SK-N-SH (cell line): ENCODE measurements at regions not wholly inside any gene's neighbourhood (a gene's known extent, or its start where the extent isn't known, plus 50 kb on each side); places are given as distances from the start of the nearest gene placed in this dataset.

Experiments
- CTCF ChIA-PET: fragments of 300-600, 350-600 bp; formaldehyde crosslinking; extraction: SDS; loops from one replicate; lab custom pipeline; 2021; lab: Yijun Ruan, JAX
- POLR2A ChIA-PET: fragments of 350-600 bp; sonication (Branson Sonifier 250); formaldehyde crosslinking; extraction: SDS; loops from one replicate; lab custom pipeline; 2020; ENCODE audit warnings: antibody characterized with exemption, inconsistent platforms; lab: Yijun Ruan, JAX
- DNase-seq: peaks from one replicate; pipeline ENCODE4 v3.0.0; 2012
- H2AFZ ChIP-seq: fragments of 200-600 bp; sonication (generic); 2 replicates; pipeline ENCODE4 v1.8.1; 2016; ENCODE audit warnings: antibody characterized with exemption, mild to moderate bottlenecking, low read depth
- H3F3A ChIP-seq: fragments of 200-600 bp; sonication (generic); replicated peaks from 2 replicates; pipeline ENCODE3; 2016; ENCODE audit warnings: antibody characterized with exemption, mild to moderate bottlenecking; ENCODE audit not compliant: insufficient read depth
- H3K27ac ChIP-seq, 2 experiments: fragments of 200-500 bp in 1 of 2; fragments of 200-600 bp in 1 of 2; sonication (Bioruptor generic) in 1 of 2; sonication (generic), shearing (Covaris generic) in 1 of 2; 2 replicates each; pipeline versions ENCODE4 v1.5.1 to v1.6.1; 2014 to 2016; ENCODE audit warnings: low read depth in 2 of 2, inconsistent platforms in 1 of 2, low read length in 1 of 2, mild to moderate bottlenecking in 1 of 2, mixed read lengths in 1 of 2
- H3K27me3 ChIP-seq: fragments of 200-600 bp; sonication (generic), shearing (Covaris generic); 2 replicates; pipeline ENCODE4 v1.6.1; 2016; ENCODE audit warnings: mixed run types; ENCODE audit not compliant: insufficient read depth
- H3K36me3 ChIP-seq, 2 experiments: fragments of 200-500 bp in 1 of 2; fragments of 200-600 bp in 1 of 2; sonication (Bioruptor generic) in 1 of 2; sonication (generic) in 1 of 2; replicated peaks in 1 of 2; 2 replicates each; pipeline versions ENCODE3 to v1.5.1; 2014 to 2016; ENCODE audit warnings: low read length in 1 of 2, mild to moderate bottlenecking in 1 of 2; ENCODE audit not compliant: insufficient read depth in 2 of 2, control insufficient read depth in 1 of 2
- H3K4me1 ChIP-seq, 2 experiments: fragments of 200-500 bp in 1 of 2; fragments of 200-600 bp in 1 of 2; sonication (Bioruptor generic) in 1 of 2; sonication (generic), shearing (Covaris generic) in 1 of 2; 2 replicates each; pipeline versions ENCODE4 v1.5.1 to v1.6.1; 2014 to 2016; ENCODE audit warnings: low read depth in 1 of 2, low read length in 1 of 2, mixed run types in 1 of 2; ENCODE audit not compliant: insufficient read depth in 2 of 2, control insufficient read depth in 1 of 2
- H3K4me2 ChIP-seq: fragments of 200-600 bp; sonication (generic), shearing (Covaris generic); 2 replicates; pipeline ENCODE4 v1.6.1; 2017; ENCODE audit warnings: mixed run types
- H3K4me3 ChIP-seq, 2 experiments: fragments of 200-500 bp in 1 of 2; fragments of 200-600 bp in 1 of 2; sonication (Bioruptor generic) in 1 of 2; sonication (generic), shearing (Covaris generic) in 1 of 2; 2 replicates each; pipeline versions ENCODE4 v1.5.1 to v1.8.1; 2014 to 2016; ENCODE audit warnings: low read depth in 2 of 2, inconsistent platforms in 1 of 2, low read length in 1 of 2, mild to moderate bottlenecking in 1 of 2, mixed read lengths in 1 of 2, moderate library complexity in 1 of 2
- H3K79me2 ChIP-seq: fragments of 200-600 bp; sonication (generic); 2 replicates; pipeline ENCODE4 v1.8.1; 2017; ENCODE audit warnings: mild to moderate bottlenecking; ENCODE audit not compliant: insufficient read depth
- H3K9ac ChIP-seq: fragments of 200-600 bp; sonication (generic); 2 replicates; pipeline ENCODE4 v1.6.1; 2017; ENCODE audit warnings: mixed run types
- H3K9me2 ChIP-seq: fragments of 200-600 bp; sonication (generic); 2 replicates; pipeline ENCODE4 v1.6.1; 2017; ENCODE audit warnings: mixed run types
- H3K9me3 ChIP-seq: fragments of 200-600 bp; sonication (generic); 2 replicates; pipeline ENCODE4 v1.6.1; 2017; ENCODE audit warnings: mixed run types, mild to moderate bottlenecking, moderate library complexity
- H4K20me1 ChIP-seq: fragments of 200-600 bp; sonication (generic); 2 replicates; pipeline ENCODE4 v1.6.1; 2017; ENCODE audit warnings: mild to moderate bottlenecking, mixed run types; ENCODE audit not compliant: insufficient read depth
- CHD2 ChIP-seq: fragments of 150-350 bp; IDR thresholded peaks from 2 replicates; pipeline ENCODE4 v1.6.1; 2018; ENCODE audit warnings: low read length; ENCODE audit not compliant: partially characterized antibody
- CTCF ChIP-seq: fragments of 200-600 bp; sonication (generic); IDR thresholded peaks from 2 replicates; pipeline ENCODE4 v1.6.1; 2017; ENCODE audit warnings: antibody characterized with exemption, mild to moderate bottlenecking, moderate library complexity
- FOSL2 ChIP-seq: IDR thresholded peaks from 2 replicates; pipeline ENCODE4 v1.4.0; 2012; ENCODE audit warnings: low read depth, mild to moderate bottlenecking, moderate library complexity, borderline replicate concordance
- GATA2 ChIP-seq: sonication (generic); formaldehyde crosslinking; IDR thresholded peaks from 2 replicates; pipeline ENCODE4 v1.5.0; 2020; ENCODE audit warnings: mild to moderate bottlenecking, missing genetic modification reagents
- IRF3 ChIP-seq: fragments of 150-350 bp; IDR thresholded peaks from 2 replicates; pipeline ENCODE4 v1.6.1; 2016; ENCODE audit warnings: mild to moderate bottlenecking, low read depth, low read length
- MXI1 ChIP-seq: IDR thresholded peaks from 2 replicates; pipeline ENCODE4 v1.6.1; 2012; ENCODE audit warnings: mild to moderate bottlenecking, low read depth, low read length, improper control_type of control experiment
- NFIC ChIP-seq: IDR thresholded peaks from 2 replicates; pipeline ENCODE4 v1.4.0; 2012; ENCODE audit warnings: borderline replicate concordance
- PBX3 ChIP-seq: IDR thresholded peaks from 2 replicates; pipeline ENCODE4; 2012
- RCOR1 ChIP-seq: fragments of 150-350 bp; IDR thresholded peaks from 2 replicates; pipeline ENCODE4 v1.6.1; 2017; ENCODE audit warnings: antibody characterized with exemption, low read length
- RFX5 ChIP-seq: IDR thresholded peaks from 2 replicates; pipeline ENCODE4 v1.6.1; 2012; ENCODE audit warnings: mild to moderate bottlenecking, improper control_type of control experiment, low read length
- RXRA ChIP-seq: IDR thresholded peaks from 2 replicates; pipeline ENCODE4 v1.4.0; 2012; ENCODE audit warnings: low read depth, mild to moderate bottlenecking, borderline replicate concordance
- SIN3A ChIP-seq: IDR thresholded peaks from 2 replicates; pipeline ENCODE4 v1.6.1; 2012; ENCODE audit warnings: low read depth, mild to moderate bottlenecking, low read length, moderate library complexity, borderline replicate concordance
- ZBTB33 ChIP-seq: IDR thresholded peaks from 2 replicates; pipeline ENCODE4 v1.4.0; 2012; ENCODE audit warnings: low read depth, borderline replicate concordance
- WGBS: methylation state at CpG from one replicate; pipeline ENCODE4 v1.1.6; 2017; ENCODE audit warnings: low lambda C conversion rate; 5-methylcytosine and 5-hydroxymethylcytosine counted together

- TF ChIP-seq IRF3, result no peak
- no peak for TF ChIP-seq CHD2
- TF ChIP-seq RFX5, result no peak
- TF ChIP-seq, all 33 proteins: peak for 0
These were observed 246.7 kb upstream of the ARHGAP24 start (continued) for GRCh38 chr4:85228264-85228663.

GRCh38 chr4:85233516-85233915, 241.4 kb upstream of the ARHGAP24 start:
- POLR2A ChIA-PET, result no interaction called here
- no peaks in the 10 kb centered on the region for H3K4me1 ChIP-seq
- H3K9ac ChIP-seq, result no peak overlapping the region
- no peak overlapping the region for H3K27ac ChIP-seq
- CTCF ChIA-PET, result no interaction called here
- TF ChIP-seq PBX3 (no peak), ZBTB33 (no peak), SIN3A (no peak), RXRA (no peak), CHD2 (no peak), FOSL2 (no peak), GATA2 (no peak), RFX5 (no peak), NFIC (no peak), MXI1 (no peak), RCOR1 (no peak), CTCF (no peak)
- TF ChIP-seq, all 33 proteins: peak for 0
- H3K36me3 ChIP-seq, result no peaks in the 10 kb centered on the region
- no peak for DNase-seq
- H2AFZ ChIP-seq, result no peak overlapping the region
- no peaks in the 10 kb centered on the region for H3K9me3 ChIP-seq
- H4K20me1 ChIP-seq, result no peaks in the 10 kb centered on the region
- H3K27me3 ChIP-seq, result no peaks in the 10 kb centered on the region
- WGBS, result 30% methylated on average over 3 of the region's 3 CpGs
- no peaks in the 10 kb centered on the region for H3K9me2 ChIP-seq
- H3K4me3 ChIP-seq, result no peak overlapping the region
- H3K79me2 ChIP-seq, result no peaks in the 10 kb centered on the region
- no peak overlapping the region for H3K4me2 ChIP-seq
- no peaks in the 10 kb centered on the region for H3F3A ChIP-seq
